Medulla oblongata (tissue), 1 donor: ENCODE measurements at regions not wholly inside any gene's neighbourhood (a gene's known extent, or its start where the extent isn't known, plus 50 kb on each side); places are given as distances from the start of the nearest gene placed in this dataset.

Experiments
- DNase-seq: peaks from one replicate; pipeline ENCODE4 v3.0.0-alpha.2; 2015; ENCODE audit errors: extremely low spot score

GRCh38 chr1:163406772-163407171 is 85.0 kb downstream of the NUF2 start:
- no peak for DNase-seq

GRCh38 chr1:163408262-163408661 is 86.5 kb downstream of the NUF2 start:
- no peak for DNase-seq

GRCh38 chr1:163410073-163410999 is 88.6 kb downstream of the NUF2 start:
- DNase-seq, result peak; percentile 81

GRCh38 chr1:163412221-163412620 is 90.5 kb downstream of the NUF2 start:
- no peak for DNase-seq

GRCh38 chr1:163414778-163415177 is 93.0 kb downstream of the NUF2 start:
- DNase-seq, result no peak

DNA sequence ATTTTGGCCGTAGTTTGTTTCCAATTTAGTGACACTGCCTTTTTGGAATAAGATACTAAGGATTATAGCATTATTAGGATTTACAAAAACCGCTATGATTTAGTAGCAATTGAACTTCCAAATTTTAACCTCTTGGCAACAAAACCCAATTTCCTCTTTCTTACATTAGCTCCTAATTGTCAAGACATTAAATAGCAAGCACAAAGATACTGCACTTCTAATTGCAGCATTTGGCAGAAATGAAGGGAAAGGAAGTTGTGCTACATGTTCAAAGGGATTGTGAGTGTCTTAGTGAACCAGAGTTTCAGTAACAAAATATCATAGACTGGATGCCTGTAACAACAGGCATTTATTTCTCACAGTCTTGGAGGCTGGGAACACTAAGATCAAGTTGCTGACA is 99.9 kb downstream of the NUF2 start:
- no peak for DNase-seq

- no peak for DNase-seq
Observed at GRCh38 chr1:163422738-163423404, 101.1 kb downstream of the NUF2 start.

DNA sequence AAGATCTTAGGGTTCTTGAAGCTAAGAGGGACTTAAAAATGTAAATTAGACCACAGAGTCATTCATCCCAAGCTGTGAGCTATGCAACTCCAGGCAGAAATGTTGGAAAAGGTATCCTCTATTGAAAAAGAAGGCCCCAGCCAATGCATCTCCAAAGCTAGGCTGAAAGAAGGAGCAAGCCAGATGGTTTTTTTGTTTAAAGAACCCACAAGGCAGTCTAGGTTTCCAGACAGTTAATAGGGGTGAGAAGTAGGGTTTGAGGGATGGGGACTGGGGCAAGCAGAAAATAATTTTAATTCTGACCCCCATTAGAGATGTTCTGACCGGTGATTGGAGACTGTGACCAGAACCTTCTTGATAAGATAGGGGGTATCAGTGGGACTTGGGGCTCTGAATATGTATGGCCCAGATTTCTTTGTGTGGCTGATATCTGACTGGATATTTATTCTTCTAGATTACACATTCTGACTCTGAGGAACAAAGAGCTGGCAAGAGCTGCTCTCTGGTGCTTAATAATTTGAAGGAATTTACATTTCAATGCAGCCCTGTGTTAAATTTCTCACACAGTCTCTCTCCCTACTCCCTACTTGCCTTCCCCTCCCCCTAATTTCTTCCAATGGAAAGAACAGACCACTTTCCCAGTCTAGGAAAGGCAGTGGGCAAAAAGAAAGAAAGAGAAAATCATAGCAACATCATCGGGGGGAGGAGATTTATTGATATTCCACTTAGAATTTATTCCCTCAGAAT is 104.9 kb downstream of the NUF2 start:
- DNase-seq, result no peak

DNA sequence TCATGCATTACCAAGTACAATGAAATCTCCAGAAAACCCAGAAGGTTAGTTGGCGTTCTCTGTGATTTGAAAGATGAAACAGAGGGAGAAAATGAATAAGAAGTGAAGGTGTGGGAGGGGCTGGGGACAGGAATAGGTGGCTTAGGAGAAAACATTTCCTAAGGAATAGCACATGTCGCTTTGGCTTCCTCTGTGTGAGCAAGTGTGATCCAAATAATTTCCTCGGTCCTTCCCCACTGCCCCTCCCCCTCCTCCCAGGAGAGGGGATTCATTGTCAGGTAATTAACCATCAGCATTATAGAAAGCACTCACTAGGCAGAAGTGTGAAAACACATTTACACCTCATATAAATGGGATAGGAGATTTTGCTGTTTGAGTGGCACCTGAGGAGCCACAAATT is 105.5 kb downstream of the NUF2 start:
- DNase-seq, result no peak

DNA sequence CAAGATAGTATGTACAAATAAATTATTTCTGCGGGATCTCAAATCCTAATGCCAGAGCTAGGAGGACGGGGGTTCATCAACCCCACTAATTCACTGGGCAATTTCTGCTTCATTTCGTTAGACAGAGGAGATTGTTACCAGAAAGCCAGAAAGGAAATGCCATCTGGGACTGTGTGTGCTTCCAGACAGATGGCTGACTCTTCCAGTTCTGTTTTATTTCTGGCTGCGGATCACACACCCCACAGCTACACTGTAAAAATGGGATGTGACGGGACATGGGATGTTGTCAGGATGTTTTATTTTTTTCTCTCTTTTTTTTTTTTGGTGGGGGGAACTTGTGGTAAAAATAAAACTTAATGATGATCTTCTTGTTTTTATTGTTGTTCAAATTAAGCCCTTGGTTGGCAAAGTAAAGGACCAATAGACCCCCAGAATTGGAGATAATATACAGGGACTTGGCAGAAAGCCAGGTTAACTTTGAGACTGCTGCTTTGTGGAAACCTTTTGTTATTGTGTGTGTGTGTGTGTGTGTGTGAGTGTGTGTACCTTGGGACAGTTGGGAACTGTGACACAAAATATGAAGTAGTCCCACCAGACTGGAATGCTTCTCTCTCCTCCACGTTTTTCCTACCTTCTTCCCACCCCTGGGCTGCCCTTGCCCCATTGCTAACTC is 114.5 kb downstream of the NUF2 start:
- no peak for DNase-seq

GRCh38 chr1:163439471-163439870 is 117.7 kb downstream of the NUF2 start:
- no peak for DNase-seq

- DNase-seq, result no peak
Observed at GRCh38 chr1:163440090-163440489, 118.3 kb downstream of the NUF2 start.

DNA sequence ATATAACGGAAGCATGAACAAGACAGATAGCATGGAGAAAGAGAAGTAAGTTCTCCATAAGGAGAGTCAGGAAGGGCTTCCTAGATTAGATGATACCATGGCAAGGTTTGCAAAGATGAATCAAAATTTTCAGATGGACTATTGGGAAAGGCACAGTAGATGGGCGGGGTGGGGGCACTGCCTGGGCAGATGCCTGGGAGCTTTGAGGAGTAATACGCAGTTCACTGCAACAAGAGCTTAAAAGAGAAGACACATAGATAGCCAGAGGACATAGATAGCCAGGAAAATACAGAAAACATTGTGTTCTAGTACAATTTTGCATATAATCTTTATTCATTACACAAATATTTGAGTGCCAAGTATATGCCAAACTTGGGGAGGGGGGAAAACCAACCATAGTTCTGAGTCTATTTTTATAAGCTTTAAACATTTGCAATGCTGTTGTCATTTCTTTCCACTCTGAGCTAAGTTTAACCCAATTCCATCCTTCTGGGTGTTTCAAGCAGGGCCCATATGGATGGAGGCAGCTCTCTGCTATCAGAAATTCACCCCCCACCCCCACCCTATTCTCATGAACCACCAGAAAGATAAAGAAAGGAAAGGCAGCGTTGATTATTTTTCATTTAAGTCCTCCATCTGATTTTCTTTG is 120.6 kb downstream of the NUF2 start:
- DNase-seq, result no peak

GRCh38 chr1:163442895-163443294 is 121.1 kb downstream of the NUF2 start:
- no peak for DNase-seq

GRCh38 chr1:163443863-163444262 is 122.1 kb downstream of the NUF2 start:
- no peak for DNase-seq

DNA sequence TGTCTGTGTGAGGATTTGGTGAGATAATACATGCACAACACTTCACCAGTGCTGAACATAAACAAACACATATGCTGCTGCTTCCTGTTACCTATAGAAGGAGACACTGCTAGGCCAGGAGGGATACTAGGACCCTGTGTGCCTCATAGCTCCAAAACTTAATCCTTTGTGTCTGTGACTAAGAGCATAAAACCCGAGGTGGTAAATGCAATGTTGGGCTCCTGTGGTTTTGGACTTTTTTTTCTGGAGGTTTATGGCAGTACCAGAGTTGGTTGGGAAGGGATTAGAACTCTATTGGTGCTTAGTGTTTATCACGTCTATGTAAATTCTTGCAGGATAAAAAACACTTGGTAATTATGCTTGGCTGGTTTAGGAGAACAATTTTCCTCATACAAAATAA is 122.9 kb downstream of the NUF2 start:
- DNase-seq, result no peak

GRCh38 chr1:163450986-163451385 is 129.2 kb downstream of the NUF2 start:
- no peak for DNase-seq

GRCh38 chr1:163459539-163459938 is 137.8 kb downstream of the NUF2 start:
- DNase-seq, result no peak

- DNase-seq, result no peak
Observed at GRCh38 chr1:163467289-163467688, 145.5 kb downstream of the NUF2 start.

GRCh38 chr1:163471779-163472650 is 150.3 kb downstream of the NUF2 start:
- DNase-seq, result no peak
